SKM-1 (cell line): ENCODE measurements at regions not wholly inside any gene's neighbourhood (a gene's known extent, or its start where the extent isn't known, plus 50 kb on each side); places are given as distances from the start of the nearest gene placed in this dataset.
"Not testable (repeated sequence)": the region's sequence is repeated elsewhere in the genome, so short reads cannot be mapped to it uniquely, and the experiment has no call there.

ENCODE experiments used
- DNase-seq: peaks from one replicate; lab custom pipeline; 2025; ENCODE audit not compliant: unreplicated experiment; lab: John Stamatoyannopoulos, UW

- no peak for DNase-seq
These were observed 397.4 kb downstream of the OTOL1 start for GRCh38 chr3:161893972-161894371.

DNA sequence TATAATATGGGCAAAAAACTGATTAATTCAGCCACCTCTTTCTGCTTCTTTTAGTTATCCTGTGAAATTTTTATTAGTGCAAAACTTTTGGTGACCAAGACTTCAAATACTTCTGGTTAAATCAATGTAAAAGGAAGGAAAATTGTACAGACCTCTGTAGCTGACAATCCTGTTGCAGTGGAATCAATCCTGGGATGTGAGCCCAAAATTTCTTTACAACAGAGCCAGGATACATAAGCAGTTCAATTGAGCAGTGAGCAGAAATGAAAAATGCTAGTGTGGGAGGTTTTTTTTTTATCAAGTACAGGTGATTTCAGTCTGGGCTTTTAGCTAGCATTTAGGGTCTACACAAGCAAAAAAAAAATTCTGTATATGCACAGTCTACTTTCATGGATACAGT, 398.0 kb downstream of the OTOL1 start:
- no peak for DNase-seq

GRCh38 chr3:161905520-161906132, 409.0 kb downstream of the OTOL1 start:
- no peak for DNase-seq

DNA sequence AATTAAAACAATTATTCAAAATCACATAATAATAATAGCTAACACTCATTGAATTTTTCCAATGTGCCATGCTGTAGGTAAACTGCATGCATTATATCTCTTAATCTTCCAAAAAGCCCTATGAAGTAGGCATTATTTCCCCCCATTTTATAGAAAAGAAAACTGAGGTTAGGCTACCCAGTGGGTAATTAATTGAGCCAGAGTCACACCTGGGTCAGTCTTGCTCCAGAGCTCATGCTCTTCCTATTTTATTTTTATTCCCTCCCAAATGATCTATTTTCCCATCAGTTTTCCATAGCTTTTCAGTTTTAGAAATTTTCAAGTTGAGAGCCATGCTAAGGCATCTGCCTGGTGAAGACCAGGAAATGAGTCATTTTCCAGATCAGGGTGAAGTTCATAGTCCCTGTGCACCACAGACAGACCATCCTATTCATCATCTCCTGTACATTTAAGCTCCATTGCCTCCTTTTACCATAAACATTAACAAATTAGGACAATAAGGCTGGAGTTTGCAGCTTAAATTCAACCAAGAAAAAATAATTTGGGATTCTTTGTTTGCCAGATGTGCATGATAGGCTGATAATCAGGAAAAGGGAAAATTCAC, 417.3 kb downstream of the OTOL1 start:
- DNase-seq, result no peak

- DNase-seq, result no peak
These were observed 418.3 kb downstream of the OTOL1 start for GRCh38 chr3:161914703-161915417.

DNA sequence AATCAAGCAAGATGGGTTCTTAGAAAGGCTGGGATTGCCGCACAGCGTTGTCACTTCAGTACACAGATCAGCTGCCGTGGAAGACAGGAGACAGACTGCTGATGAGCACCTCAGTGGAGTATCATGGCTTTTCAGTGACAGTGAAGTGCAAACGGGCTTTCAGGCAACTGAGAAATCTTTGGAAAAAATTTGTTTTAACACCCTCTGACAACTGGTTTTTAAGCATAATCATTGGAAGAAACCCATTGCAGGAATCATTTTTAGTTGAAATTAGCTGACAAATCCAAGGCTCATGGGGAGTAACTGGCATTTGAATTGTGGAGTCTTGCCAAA, 418.8 kb downstream of the OTOL1 start:
- no peak for DNase-seq

- DNase-seq, result no peak
These were observed 423.6 kb downstream of the OTOL1 start for GRCh38 chr3:161920196-161920595.

- no peak for DNase-seq
These were observed 429.2 kb downstream of the OTOL1 start for GRCh38 chr3:161925749-161926360.

DNA sequence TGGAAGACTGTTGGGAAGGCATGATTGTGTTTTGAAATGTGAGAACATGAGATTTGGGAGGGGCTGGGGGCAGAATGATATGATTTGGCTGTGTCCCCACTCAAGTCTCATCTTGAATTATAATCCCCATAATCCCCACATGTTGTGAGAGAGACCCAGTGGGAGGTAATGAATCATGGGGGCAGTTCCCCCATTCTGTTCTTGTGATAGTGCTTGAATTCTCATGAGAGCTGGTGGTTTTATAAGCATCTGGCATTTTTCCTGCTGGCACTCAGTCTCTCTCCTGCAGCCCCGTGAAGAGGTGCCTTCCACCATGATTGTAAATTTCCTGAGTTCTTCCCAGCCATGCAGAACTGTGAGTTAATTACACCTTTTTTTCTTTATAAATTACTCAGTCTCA, 430.5 kb downstream of the OTOL1 start:
- no peak for DNase-seq

DNA sequence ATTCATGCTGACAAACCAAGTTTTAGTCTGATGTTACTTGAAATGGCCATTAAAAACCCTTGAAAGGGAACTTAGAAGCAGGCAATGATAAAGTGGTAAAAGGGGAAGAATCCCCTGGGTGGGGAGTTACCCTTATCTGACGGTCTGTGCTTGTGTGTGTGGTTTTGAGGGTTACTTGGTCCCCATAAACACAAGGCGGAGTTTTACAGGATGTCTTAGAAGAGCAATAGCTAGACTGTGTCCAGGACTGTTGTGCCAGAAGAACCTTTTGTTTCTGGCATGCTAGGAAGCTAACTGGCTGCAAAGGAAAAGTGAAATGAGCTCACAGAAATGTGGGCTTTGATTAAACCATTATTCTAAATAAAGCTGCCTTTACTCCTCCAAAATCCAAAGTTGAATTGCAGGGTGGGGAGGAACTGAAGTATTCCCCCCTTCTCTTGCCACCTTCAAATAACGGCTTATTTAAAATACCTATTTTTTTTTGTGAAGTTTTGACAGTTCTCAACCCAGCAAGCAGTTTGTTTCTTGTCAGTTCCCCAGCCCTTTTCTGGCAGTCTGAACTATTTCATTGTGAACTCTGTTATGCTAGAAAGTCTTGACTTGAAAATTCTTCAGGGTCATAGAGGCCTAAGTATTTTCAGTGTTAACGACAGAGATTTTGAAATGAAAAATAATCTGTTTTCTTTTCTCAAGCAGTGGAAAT, 443.5 kb downstream of the OTOL1 start:
- no peak for DNase-seq

DNA sequence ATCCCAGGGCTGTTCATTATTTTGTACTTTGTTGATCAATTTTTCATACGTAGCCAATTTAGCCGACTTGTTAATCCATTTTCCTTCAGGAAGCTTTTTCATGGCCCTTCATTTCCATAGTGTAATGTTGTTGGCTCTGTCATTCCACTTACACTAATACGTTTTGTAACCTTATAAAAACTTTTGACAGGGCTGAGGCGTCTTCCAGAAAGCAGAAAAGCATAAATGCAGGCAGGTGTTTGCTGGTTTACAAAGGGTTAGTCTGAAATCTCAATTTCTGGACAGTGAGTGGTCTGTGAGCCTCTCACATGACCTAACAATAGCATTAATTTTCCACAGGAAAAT, 444.0 kb downstream of the OTOL1 start:
- DNase-seq, result no peak

DNA sequence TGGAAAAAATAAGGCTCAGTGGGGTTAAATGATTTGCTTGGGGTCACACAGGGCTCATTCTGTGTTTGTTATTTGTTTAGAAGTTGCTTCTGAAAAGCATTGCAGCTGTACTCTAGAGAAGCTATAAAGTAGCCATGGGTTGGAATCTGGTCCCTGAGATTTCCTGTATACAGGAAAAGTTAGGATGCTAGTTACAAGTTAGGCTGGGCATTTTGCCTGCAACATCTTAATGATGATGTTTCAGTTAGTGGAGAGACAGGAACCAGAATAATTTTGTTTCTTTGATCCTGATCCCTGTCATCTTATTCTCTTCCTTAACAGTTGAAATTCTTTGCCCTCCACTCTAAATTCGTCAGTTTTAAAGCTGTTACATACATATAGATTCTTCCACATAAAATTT, 445.3 kb downstream of the OTOL1 start:
- DNase-seq, result no peak

DNA sequence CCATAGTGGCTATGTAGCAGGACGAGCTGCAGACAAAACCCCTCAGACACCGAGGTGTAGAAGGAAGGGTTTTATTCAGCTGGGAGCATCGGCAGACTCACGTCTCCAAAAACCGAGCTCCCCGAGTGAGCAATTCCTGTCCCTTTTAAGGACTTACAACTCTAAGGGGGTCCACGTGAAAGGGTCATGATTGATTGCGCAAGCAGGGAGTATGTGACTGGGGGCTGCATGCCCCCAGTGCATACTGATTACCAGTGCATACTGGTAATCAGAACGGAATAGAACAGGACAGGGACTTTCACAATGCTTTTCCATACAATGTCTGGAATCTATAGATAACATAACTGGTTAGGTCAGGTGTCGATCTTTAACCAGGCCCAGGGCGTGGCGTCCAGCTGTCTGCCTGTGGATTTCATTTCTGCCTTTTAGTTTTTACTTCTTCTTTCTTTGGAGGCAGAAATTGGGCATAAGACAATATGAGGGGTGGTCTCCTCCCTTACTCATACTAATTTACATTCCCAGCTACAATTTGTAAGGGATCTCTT, 447.3 kb downstream of the OTOL1 start:
- DNase-seq, result not testable (repeated sequence)

DNA sequence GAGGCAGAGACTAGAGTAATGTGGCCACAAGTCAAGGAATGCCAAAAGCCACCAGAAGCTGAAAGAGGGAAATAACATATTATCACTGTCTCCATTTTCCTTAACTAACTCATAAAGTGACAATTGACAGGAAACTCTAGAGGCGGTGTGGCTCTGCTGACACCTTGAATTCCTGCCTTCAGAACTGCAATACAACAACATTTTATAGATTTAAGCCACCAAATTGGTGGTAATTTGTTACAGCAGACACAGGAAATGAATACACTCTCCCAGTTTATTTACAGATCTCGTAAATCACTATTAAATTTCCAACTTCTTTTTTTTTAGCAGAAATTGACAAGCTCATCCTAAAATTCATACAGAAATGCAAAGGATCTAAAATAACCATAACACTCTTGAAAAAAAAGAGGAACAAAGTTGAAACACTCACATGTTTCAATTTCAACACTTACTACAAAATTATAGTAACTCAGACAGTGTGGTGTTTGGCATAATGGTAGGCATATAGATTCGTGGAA, 449.9 kb downstream of the OTOL1 start:
- no peak for DNase-seq

DNA sequence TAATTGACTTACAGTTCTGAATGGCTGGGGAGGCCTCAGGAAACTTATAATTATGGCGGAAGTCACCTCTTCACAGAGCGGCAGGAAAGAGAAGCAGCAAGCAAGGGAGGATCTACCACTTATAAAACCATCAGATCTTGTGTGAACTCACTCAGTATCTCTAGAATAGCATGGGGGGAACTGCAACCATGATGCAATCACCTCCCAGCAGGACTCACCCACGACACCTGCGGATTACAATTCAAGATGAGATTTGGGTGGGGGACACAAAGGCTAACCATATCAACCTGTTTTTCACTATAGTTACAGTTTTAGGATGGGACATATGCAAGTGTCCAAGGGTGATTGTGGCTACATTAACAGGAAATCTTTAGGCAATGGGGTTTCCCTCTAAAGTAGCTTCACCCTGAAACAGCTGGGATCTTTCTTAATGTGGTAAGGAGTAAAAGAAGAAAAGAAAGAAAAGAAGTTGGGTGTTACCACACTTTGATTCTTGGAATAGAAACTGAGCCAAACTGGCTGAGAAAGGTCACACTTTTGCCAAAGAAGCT, 453.8 kb downstream of the OTOL1 start:
- no peak for DNase-seq

GRCh38 chr3:161957467-161957866, 460.9 kb downstream of the OTOL1 start:
- DNase-seq, result no peak

DNA sequence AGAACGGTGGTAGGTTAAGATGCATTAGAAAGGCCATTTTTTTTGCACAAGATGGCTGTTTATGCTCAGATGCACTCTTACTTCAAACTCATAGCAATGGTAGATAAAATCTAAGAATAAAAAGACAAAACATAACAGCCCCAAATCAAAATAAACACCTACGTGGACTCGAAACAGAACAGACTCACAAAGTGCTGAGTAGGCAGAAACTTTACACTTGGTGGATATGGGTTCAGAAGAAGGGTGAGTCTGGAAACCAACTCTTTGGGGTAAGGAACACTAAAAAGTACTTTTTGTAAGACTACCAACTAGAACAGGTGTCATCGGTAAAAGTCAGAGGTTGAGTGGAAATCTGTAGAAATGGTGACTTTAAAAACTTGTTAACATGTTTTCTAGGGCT, 468.2 kb downstream of the OTOL1 start:
- no peak for DNase-seq

DNA sequence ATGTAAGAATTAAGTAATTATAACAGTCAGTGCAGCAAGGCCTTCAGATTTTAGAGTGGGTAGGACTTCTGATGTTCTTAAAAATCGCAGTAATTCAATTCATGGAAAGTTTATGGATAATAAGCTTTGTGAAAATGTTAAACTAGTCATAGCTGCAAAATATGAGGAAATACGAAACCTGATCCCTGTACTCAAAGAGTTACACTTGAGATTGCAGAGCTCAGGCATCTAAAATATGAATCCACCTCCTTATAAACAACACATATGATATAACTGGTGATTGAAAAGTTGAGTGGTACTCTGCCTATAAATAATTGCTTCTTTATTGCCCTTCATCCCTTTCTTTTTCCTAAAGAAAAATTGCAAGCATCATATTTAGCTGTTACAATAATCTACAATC, 473.3 kb downstream of the OTOL1 start:
- no peak for DNase-seq

DNA sequence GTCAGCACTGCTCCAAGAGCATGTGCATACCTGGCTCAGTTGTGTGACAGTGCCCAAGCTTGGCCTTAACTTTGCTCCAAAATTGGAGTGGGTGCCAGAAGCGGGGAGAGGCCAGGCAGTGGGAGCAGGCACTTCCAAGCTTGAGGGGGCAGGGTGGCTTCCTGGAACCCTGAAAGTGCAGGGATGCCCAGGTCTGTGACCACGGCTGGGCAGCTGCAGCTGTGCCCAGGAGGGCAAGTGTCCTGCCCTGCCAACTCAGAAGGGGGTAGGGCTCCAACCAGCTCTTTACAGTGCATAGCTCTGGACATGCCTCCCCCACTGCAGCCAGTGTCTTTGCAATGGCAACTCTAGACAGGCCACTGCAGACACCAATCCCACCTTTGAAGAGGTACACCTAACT, 478.6 kb downstream of the OTOL1 start:
- DNase-seq, result no peak

GRCh38 chr3:161977063-161977462, 480.5 kb downstream of the OTOL1 start:
- no peak for DNase-seq

- no peak for DNase-seq
These were observed 481.2 kb downstream of the OTOL1 start for GRCh38 chr3:161977850-161978249.
